A549 (cell line): ENCODE measurements at regions not wholly inside any gene's neighbourhood (a gene's known extent, or its start where the extent isn't known, plus 50 kb on each side); places are given as distances from the start of the nearest gene placed in this dataset.

Experiments
- BHLHE40 ChIP-seq: IDR thresholded peaks from 2 replicates; pipeline ENCODE4 v1.6.1; 2012; ENCODE audit warnings: low read depth, low read length, inconsistent platforms
- EP300 ChIP-seq, 2 experiments: fragments of >200 bp; sonication (Bioruptor Twin); formaldehyde crosslinking; IDR thresholded peaks; 2 replicates in 1 of 2; 3 replicates in 1 of 2; pipeline ENCODE4 v1.6.1; 2016 to 2017
- MAFK ChIP-seq: fragments of 450-650 bp; IDR thresholded peaks from 2 replicates; pipeline ENCODE4 v1.6.1; 2014; ENCODE audit not compliant: partially characterized antibody
- MAZ ChIP-seq: fragments of 150-350 bp; IDR thresholded peaks from 2 replicates; pipeline ENCODE4 v1.6.1; 2014; ENCODE audit warnings: antibody characterized with exemption, low read depth, low read length, borderline replicate concordance
- MYC ChIP-seq: IDR thresholded peaks from 2 replicates; pipeline ENCODE4 v1.6.1; 2012; ENCODE audit warnings: mild to moderate bottlenecking, inconsistent platforms, low read length, improper control_type of control experiment, borderline replicate concordance
- POLR2A ChIP-seq: IDR thresholded peaks from 2 replicates; pipeline ENCODE4 v1.6.1; 2012; ENCODE audit warnings: mild to moderate bottlenecking, low read length
- RAD21 ChIP-seq, 2 experiments: fragments of >200 bp in 1 of 2; sonication (Bioruptor Twin) in 1 of 2; formaldehyde crosslinking in 1 of 2; IDR thresholded peaks in 1 of 2; conservative IDR thresholded peaks in 1 of 2; 2 replicates in 1 of 2; 3 replicates in 1 of 2; pipeline ENCODE4 v1.6.1; 2012 to 2018; ENCODE audit warnings: inconsistent platforms in 1 of 2
- RFX5 ChIP-seq: fragments of 450-650 bp; IDR thresholded peaks from 2 replicates; pipeline ENCODE4 v1.7.1; 2014; ENCODE audit warnings: antibody characterized with exemption, mild to moderate bottlenecking, moderate library complexity
- SMC3 ChIP-seq: fragments of >200 bp; sonication (Bioruptor Twin); formaldehyde crosslinking; IDR thresholded peaks from 3 replicates; pipeline ENCODE4 v1.6.1; 2018; ENCODE audit warnings: inconsistent platforms
- ZFP36 ChIP-seq: fragments of 450-650 bp; IDR thresholded peaks from 2 replicates; pipeline ENCODE4 v1.6.1; 2014; ENCODE audit warnings: borderline replicate concordance; ENCODE audit not compliant: partially characterized antibody
- TF ChIP-seq, protein P1 (sequence below): IDR thresholded peaks from 2 replicates; pipeline ENCODE4 v1.6.1; 2012
- TF ChIP-seq, protein P2 (sequence below): fragments of >200 bp; sonication (Bioruptor Twin); formaldehyde crosslinking; IDR thresholded peaks from 3 replicates; pipeline ENCODE4 v1.5.1; 2016
- TF ChIP-seq, protein P3 (sequence below): fragments of 200-600 bp; sonication (generic); IDR thresholded peaks from 2 replicates; pipeline ENCODE4 v1.6.1; 2016; ENCODE audit warnings: antibody characterized with exemption, mild to moderate bottlenecking, moderate library complexity
- TF ChIP-seq, protein P4 (sequence below): fragments of 450-650 bp; IDR thresholded peaks from 2 replicates; pipeline ENCODE4 v1.6.1; 2014; ENCODE audit warnings: antibody characterized with exemption

DNA sequence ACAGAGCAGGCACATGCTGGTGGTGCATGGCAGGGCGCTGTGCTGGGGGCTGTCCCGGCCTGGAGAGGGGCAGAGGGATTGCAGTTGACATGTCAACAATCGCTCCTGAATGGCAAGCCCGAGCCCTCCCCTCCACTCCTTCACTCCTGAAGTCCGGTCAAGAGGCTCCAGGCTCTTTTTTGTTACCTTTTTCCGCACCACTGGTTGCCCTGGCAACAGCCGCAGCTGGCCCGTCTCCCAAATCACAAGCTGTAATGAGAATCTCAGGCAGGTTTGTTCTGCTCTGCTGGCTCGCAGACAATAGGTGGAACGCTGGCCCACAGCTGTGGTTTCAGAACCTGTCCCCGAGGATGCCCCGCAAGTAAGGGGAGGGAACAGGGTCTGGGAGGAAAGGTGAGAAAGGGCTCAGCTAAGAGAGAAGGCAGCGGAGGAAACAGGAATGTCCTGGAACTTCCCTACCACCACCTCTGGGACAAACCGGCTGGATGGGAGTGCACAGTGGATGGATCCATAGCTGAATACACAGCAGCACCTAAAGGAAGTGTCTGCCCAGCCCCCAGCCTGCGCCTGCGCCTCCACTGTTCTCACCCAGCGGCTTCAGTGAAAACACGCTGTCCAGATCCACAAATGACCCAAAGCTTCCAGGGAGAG, 58.9 kb downstream of the CALML3 start:
- TF ChIP-seq, protein P1, sequence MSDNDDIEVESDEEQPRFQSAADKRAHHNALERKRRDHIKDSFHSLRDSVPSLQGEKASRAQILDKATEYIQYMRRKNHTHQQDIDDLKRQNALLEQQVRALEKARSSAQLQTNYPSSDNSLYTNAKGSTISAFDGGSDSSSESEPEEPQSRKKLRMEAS: no peak
- TF ChIP-seq, protein P2, sequence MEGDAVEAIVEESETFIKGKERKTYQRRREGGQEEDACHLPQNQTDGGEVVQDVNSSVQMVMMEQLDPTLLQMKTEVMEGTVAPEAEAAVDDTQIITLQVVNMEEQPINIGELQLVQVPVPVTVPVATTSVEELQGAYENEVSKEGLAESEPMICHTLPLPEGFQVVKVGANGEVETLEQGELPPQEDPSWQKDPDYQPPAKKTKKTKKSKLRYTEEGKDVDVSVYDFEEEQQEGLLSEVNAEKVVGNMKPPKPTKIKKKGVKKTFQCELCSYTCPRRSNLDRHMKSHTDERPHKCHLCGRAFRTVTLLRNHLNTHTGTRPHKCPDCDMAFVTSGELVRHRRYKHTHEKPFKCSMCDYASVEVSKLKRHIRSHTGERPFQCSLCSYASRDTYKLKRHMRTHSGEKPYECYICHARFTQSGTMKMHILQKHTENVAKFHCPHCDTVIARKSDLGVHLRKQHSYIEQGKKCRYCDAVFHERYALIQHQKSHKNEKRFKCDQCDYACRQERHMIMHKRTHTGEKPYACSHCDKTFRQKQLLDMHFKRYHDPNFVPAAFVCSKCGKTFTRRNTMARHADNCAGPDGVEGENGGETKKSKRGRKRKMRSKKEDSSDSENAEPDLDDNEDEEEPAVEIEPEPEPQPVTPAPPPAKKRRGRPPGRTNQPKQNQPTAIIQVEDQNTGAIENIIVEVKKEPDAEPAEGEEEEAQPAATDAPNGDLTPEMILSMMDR: no peak
- TF ChIP-seq MAFK (no peak), EP300 (IDR thresholded peaks at IDR 0.05) (no peak), ZFP36 (no peak), POLR2A (no peak), RFX5 (no peak), RAD21 (conservative IDR thresholded peaks at IDR 0.05 in 1 of 2, IDR thresholded peaks at IDR 0.05 in 1 of 2) (no peak), BHLHE40 (no peak), MAZ (no peak), SMC3 (no peak), MYC (no peak)
- TF ChIP-seq, protein P3, sequence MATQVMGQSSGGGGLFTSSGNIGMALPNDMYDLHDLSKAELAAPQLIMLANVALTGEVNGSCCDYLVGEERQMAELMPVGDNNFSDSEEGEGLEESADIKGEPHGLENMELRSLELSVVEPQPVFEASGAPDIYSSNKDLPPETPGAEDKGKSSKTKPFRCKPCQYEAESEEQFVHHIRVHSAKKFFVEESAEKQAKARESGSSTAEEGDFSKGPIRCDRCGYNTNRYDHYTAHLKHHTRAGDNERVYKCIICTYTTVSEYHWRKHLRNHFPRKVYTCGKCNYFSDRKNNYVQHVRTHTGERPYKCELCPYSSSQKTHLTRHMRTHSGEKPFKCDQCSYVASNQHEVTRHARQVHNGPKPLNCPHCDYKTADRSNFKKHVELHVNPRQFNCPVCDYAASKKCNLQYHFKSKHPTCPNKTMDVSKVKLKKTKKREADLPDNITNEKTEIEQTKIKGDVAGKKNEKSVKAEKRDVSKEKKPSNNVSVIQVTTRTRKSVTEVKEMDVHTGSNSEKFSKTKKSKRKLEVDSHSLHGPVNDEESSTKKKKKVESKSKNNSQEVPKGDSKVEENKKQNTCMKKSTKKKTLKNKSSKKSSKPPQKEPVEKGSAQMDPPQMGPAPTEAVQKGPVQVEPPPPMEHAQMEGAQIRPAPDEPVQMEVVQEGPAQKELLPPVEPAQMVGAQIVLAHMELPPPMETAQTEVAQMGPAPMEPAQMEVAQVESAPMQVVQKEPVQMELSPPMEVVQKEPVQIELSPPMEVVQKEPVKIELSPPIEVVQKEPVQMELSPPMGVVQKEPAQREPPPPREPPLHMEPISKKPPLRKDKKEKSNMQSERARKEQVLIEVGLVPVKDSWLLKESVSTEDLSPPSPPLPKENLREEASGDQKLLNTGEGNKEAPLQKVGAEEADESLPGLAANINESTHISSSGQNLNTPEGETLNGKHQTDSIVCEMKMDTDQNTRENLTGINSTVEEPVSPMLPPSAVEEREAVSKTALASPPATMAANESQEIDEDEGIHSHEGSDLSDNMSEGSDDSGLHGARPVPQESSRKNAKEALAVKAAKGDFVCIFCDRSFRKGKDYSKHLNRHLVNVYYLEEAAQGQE: no peak
- TF ChIP-seq, protein P4, sequence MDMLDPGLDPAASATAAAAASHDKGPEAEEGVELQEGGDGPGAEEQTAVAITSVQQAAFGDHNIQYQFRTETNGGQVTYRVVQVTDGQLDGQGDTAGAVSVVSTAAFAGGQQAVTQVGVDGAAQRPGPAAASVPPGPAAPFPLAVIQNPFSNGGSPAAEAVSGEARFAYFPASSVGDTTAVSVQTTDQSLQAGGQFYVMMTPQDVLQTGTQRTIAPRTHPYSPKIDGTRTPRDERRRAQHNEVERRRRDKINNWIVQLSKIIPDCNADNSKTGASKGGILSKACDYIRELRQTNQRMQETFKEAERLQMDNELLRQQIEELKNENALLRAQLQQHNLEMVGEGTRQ: no peak
